ENCODE measurements at regions not wholly inside any gene's neighbourhood (a gene's known extent, or its start where the extent isn't known, plus 50 kb on each side); places are given as distances from the start of the nearest gene placed in this dataset.

GRCh38 chr15:47829667-47830066, 112.4 kb downstream of the SEMA6D start:
- TF ChIP-seq POLR2AphosphoS5 (IDR thresholded peaks at IDR 0.05) = no peak
- no peak for TF ChIP-seq CTCF (IDR thresholded peaks at IDR 0.05; ENCODE audit: poor library complexity, severe bottlenecking)
- TF ChIP-seq TAF1 (IDR thresholded peaks at IDR 0.05; ENCODE audit: low read depth) = no peak
- TF ChIP-seq SMC3 (conservative IDR thresholded peaks at IDR 0.05; ENCODE audit: poor library complexity) = no peak
- TF ChIP-seq REST (IDR thresholded peaks at IDR 0.05; ENCODE audit: borderline replicate concordance) = no peak
- TF ChIP-seq EZH2 (IDR thresholded peaks at IDR 0.05; ENCODE audit: borderline replicate concordance, insufficient read depth, low read length, poor library complexity, severe bottlenecking) = no peak
